LNCaP clone FGC (cell line): ENCODE measurements at regions not wholly inside any gene's neighbourhood (a gene's known extent, or its start where the extent isn't known, plus 50 kb on each side); places are given as distances from the start of the nearest gene placed in this dataset.

ENCODE experiments used
- DNase-seq: peaks from one replicate; pipeline ENCODE4 v3.0.0-alpha.2; 2011; ENCODE audit warnings: low read depth
- H3K4me3 ChIP-seq: 2 replicates; pipeline ENCODE4 v1.5.1; 2011; ENCODE audit warnings: mild to moderate bottlenecking, low read depth, low read length, control low read depth
- CTCF ChIP-seq: IDR thresholded peaks from 2 replicates; pipeline ENCODE4 v1.5.1; 2012; ENCODE audit warnings: mild to moderate bottlenecking; ENCODE audit not compliant: control insufficient read depth, insufficient read depth; ENCODE audit errors: extremely low read depth

- TF ChIP-seq CTCF, result no peak
- H3K4me3 ChIP-seq, result no peak overlapping the region
- DNase-seq, result no peak
Observed at GRCh38 chr19:30677702-30678101, 305.5 kb downstream of the ZNF536 start.

- no peak overlapping the region for H3K4me3 ChIP-seq
- TF ChIP-seq CTCF, result no peak
- no peak for DNase-seq
Observed at GRCh38 chr19:30676990-30677679, 305.0 kb downstream of the ZNF536 start.

GRCh38 chr19:30675086-30675485, 302.9 kb downstream of the ZNF536 start:
- no peak for TF ChIP-seq CTCF
- H3K4me3 ChIP-seq, result no peak overlapping the region
- no peak for DNase-seq

- H3K4me3 ChIP-seq, result no peak overlapping the region
- no peak for DNase-seq
- TF ChIP-seq CTCF, result no peak
Observed at GRCh38 chr19:30674656-30675055, 302.5 kb downstream of the ZNF536 start.

- no peak for TF ChIP-seq CTCF
- H3K4me3 ChIP-seq, result no peak overlapping the region
- DNase-seq, result no peak
Observed at GRCh38 chr19:30673336-30673735, 301.2 kb downstream of the ZNF536 start.

GRCh38 chr19:30672926-30673325, 300.7 kb downstream of the ZNF536 start:
- no peak overlapping the region for H3K4me3 ChIP-seq
- TF ChIP-seq CTCF, result no peak
- DNase-seq, result no peak

- no peak overlapping the region for H3K4me3 ChIP-seq
- DNase-seq, result no peak
- no peak for TF ChIP-seq CTCF
Observed at GRCh38 chr19:30671622-30672051, 299.5 kb downstream of the ZNF536 start.
